IPS-18c (cell line): ENCODE measurements at regions not wholly inside any gene's neighbourhood (a gene's known extent, or its start where the extent isn't known, plus 50 kb on each side); places are given as distances from the start of the nearest gene placed in this dataset.
"Not testable (repeated sequence)": the region's sequence is repeated elsewhere in the genome, so short reads cannot be mapped to it uniquely, and the experiment has no call there.

Source experiments
- H3K4me3 ChIP-seq: 2 replicates; pipeline ENCODE4 v1.7.0; 2013; ENCODE audit warnings: low read depth, mild to moderate bottlenecking, low read length, moderate library complexity; ENCODE audit not compliant: insufficient read depth
- H3K9me3 ChIP-seq: one replicate; pipeline ENCODE4 v1.6.1; 2013; ENCODE audit warnings: mild to moderate bottlenecking, low read length, moderate library complexity; ENCODE audit not compliant: control insufficient read depth, insufficient read depth

DNA sequence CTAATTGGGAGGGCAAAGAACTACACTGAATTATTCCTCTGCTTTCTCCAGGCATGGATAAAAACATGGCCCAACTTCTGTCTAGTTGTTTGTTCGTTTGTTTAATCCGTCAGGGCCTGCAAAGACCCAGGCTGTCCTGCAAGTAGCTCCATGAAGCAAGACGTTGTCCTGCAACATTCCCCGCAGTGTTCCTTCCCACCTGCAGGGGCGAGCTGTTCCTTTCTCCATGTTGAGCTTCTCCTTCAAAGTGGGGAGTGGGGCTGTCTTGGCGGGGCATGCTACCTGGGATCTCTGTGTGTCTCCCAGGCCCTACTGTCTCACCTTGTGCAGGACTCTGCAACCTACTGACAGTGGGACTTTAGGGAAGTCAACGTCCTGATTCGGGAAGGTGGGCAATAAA lies 264.0 kb upstream of the SMIM21 start:
- Histone ChIP-seq H3K4me3 (no peak overlapping the region), H3K9me3 (no peaks in the 10 kb centered on the region)

DNA sequence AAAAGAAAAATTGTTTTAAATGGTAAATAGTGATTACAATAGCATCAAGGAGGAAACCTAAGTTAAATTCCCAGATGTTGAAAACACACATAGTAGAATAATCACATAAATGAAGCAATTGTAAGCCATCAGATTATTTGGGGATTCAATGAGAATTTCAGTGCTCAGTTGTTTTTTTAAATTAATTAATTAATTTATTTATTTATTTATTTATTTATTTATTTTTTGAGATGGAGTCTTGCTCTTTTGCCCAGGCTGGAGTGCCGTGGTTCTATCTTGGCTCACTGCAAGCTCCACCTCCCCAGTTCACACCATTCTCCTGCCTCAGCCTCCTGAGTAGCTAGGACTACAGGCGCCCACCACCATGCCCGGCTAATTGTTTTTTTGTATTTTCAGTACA lies 262.8 kb upstream of the SMIM21 start:
- not testable (repeated sequence) for H3K4me3 ChIP-seq, H3K9me3 ChIP-seq

DNA sequence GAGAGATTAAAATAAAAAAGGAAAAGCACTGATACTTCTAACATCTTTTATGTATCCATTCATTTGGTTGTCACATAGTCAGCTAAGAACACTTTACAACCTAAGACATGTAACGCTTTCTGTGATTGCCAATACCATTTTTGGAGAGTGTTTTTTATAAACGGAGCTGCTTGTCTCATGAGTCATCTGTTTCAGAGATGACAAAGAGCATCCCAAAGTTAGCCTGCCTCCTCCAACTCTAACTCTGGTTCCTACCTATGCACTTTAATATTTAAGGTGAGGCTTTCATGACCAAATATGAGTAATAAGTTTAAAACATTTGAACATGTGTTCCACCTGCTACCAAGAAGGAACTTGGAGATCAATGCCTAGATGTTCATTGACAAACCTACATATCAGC lies 260.1 kb upstream of the SMIM21 start:
- Histone ChIP-seq H3K9me3 (no peaks in the 10 kb centered on the region), H3K4me3 (no peak overlapping the region)

DNA sequence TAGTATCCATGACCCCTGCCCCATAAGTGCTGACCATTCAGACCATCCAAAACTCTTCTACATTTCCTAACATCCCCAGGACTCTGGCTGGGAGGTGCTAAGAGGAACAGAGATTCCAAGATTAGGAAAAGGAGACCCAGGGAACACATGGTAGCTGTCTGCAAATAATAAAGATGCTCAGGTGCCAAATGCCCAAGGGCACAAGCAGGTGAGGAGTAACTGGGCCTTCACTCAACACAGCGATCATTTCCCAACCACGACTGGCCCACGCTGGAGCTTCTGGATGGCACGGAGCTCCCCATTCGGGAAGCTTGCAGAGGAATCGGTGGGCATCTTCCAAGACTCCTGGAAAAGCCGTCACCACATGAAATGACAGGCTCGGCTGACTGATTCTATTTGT lies 255.9 kb upstream of the SMIM21 start:
- Histone ChIP-seq H3K4me3 (no peak overlapping the region), H3K9me3 (no peaks in the 10 kb centered on the region)

DNA sequence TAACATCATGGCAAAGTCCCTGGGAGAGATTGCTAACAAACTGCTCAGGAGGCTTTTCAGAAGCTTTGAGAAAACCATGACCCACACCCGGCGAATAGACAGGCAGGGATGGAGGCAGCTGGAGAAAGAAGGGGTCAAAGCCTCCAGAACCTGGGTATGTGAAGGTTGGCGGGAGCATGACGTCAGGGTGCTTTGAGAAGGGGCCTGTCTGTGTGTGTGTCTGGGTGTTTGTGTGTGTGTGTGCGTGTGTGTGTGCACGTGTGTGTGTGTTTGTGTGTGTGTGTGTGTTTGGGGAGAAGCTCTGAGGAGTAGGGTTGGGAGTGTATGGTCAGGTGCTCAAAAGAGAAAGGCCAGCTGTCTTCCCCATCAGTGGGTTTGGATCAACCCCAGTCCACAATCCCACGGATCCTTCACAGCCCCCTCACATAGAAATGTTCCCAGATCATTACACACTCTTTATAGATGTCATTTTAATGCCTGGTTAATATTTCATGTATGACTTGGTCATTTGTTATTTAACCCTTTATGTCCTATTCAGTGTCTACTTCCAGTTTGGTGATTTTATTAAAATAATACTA lies 254.1 kb upstream of the SMIM21 start:
- Histone ChIP-seq H3K9me3 (no peaks in the 10 kb centered on the region), H3K4me3 (no peak overlapping the region)

DNA sequence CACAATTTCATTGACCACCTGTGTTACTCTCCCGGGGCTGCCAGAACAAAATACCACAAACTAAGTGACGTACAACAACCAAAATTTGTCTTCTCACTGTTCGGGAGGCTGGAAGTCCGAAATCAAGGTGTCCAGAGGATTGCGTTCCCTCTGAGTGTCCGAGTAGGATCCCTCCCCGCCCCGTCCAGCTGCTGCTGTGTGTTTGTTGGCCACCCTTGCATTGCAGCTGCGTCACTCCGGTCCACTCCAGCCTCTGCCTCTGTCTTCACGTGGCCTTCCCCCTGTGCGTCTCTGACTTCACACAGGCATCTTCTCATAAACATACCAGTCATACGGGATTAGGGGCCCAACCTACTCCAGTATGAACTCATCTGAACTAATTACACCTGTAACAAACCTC lies 251.8 kb upstream of the SMIM21 start:
- H3K9me3 ChIP-seq: no peaks in the 10 kb centered on the region
- no peak overlapping the region for H3K4me3 ChIP-seq

DNA sequence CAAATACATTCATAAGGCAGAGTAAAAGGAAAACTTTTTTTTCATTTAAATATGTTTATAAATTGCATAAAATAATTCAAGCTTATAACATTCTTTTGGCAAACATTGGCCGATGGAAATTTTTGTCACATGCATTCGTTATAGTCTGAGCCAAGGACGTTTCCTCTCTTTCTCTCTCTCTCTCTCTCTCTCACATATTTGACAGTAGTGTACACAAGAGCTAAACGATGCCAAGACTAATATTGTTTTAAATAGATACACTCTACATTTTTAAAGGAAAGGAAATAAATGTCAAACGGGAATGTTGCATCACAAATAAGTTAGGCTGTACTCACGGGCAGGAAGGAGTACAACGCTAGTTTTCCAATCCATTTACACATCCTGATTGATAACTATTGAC lies 251.1 kb upstream of the SMIM21 start:
- H3K4me3 ChIP-seq: no peak overlapping the region

DNA sequence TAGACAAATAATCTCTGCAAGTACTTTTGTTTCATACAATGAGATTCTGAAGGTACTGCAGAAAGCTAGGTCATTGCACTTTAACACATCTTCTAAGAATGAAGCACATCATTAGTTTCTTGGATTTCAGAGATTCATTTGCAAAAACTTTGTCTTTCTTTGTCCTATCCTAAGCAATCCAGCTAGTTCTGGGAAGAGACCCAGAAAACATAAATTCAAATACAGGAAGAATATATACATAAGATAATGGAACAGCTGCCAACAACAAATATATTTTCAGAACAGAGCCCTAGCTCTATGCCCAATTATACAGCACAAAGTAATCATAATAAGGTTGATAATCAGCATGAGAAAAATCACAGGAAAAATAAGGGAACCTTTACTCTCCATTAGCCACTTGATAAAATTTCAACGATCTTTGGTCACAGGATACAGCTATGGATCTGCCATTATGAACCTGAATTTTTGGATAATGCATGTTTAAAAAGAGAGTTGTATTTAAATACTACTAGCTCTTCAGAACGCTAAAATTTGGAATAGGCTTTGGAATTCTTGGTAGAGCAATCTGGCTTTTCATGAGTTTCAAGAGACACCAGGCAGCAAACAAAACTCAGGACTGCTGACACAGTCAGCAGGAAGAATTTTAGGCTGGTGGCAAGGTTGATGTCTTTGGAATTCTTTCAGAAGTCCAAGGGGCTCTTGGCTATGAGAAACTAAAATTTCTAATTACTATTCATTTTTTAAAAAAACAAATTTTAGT lies 250.4 kb upstream of the SMIM21 start:
- Histone ChIP-seq H3K4me3 (no peak overlapping the region), H3K9me3 (no peaks in the 10 kb centered on the region)

More for the DNA sequence above, 251.1 kb upstream of the SMIM21 start:
- no peaks in the 10 kb centered on the region for H3K9me3 ChIP-seq

DNA sequence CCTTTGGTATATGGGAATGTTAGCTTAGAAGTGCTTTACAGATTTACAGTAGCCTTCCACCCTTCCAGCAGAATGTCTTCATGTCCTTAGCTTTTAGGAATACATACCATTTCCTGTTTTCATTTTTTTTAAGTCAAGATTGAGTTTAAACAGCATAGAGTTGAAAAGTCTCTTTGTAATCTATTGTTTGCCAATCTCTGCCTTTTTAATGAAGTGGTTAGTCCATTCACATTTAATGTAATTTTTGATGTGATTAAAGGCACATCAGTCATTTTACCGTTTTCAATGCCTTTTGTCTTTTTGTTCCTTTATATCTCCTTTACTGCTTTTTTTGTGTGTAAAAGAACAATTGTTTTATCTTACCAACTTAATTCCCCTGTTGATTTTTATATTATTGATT lies 233.4 kb upstream of the SMIM21 start:
- Histone ChIP-seq H3K9me3 (no peaks in the 10 kb centered on the region), H3K4me3 (no peak overlapping the region)

DNA sequence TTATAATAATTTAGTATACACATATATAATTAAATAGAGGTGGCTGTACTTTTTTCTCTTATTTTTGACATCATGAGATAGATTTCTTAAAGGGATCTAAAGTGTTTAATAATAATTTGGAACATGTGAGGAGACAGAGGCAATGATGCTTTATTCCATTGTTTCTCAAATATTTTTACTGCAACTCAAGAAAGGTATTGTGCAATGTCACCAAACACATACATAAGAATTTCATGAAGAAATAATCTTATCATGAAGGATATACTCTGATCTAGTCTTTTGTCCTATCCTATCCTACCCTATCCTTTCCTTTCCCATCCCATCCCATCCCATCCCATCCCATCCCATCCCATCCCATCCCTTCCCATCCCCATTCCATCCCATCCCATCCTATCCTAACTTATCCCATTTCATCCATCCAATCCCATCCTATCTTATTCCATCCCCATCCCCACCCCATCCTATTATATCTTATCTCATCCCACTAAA lies 232.1 kb upstream of the SMIM21 start:
- no peak overlapping the region for H3K4me3 ChIP-seq
- no peaks in the 10 kb centered on the region for H3K9me3 ChIP-seq

DNA sequence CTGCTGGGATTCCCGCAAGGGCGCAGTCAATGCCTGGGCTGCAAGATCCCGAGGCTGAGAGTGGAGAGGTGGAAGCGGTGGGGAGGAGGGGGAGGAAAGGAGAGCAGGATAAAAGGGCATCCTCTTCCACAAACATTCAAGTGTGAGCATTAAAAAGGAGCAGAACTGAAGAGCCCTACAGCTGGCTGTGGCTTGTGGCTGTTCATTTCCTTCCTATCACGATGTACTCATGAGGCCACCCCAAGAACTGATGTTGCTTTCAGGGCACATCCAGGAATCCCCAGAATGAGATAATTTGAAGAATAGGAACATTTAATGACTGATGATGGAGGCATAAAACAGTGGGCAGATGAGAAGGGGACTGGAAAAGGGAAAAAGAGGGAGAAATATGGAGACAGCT lies 230.8 kb upstream of the SMIM21 start:
- Histone ChIP-seq H3K4me3 (no peak overlapping the region), H3K9me3 (no peaks in the 10 kb centered on the region)

DNA sequence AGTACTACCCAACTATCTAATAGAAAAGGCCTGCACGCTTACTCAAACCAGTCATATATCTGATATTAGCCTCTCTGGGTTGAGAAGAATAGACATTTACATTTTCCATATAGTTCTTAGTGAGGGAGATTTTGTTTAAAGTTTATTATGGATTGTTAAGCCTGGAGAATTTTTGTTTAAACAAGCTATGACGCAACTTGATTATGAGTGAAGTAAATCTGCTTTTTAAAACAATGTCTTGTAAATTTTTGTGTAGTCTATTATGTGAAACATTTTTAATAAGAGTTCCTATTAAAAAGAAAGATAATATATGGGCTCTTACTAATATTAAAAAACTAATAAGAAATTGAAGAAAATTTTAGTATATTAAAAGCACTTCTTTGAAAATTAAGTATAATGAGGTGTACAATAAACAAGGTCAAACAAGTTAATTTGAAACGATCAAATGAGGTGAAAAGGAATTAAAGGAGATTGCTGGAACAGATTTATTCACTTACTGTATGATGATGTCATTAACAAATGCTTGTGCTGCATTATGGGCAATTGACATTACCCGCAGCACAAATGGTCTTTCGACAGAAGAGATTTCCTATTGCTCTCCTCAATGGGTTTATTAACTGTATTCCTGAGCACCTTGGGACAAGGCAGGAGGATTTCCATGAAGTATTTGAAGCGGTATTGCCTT lies 229.2 kb upstream of the SMIM21 start:
- Histone ChIP-seq H3K4me3 (no peak overlapping the region), H3K9me3 (no peaks in the 10 kb centered on the region)

DNA sequence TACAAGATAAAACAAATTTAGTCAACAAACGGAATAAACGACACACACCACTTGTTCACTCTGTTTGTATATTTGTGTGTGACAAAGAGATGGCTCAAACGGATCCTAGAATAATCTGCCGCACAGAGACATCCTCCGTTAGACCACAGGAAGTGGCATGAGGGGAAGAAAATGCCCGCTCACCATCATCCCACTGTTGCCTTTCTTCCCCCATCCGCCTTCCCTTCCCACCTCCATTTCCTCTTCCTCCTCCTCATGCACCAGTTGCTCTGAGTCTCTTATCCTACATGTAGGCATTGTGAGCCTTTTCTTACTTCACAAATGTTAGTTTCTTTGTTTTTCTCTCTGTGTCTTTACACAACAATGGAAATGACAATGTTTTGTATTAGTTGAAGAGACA lies 228.5 kb upstream of the SMIM21 start:
- Histone ChIP-seq H3K4me3 (no peak overlapping the region), H3K9me3 (no peaks in the 10 kb centered on the region)

DNA sequence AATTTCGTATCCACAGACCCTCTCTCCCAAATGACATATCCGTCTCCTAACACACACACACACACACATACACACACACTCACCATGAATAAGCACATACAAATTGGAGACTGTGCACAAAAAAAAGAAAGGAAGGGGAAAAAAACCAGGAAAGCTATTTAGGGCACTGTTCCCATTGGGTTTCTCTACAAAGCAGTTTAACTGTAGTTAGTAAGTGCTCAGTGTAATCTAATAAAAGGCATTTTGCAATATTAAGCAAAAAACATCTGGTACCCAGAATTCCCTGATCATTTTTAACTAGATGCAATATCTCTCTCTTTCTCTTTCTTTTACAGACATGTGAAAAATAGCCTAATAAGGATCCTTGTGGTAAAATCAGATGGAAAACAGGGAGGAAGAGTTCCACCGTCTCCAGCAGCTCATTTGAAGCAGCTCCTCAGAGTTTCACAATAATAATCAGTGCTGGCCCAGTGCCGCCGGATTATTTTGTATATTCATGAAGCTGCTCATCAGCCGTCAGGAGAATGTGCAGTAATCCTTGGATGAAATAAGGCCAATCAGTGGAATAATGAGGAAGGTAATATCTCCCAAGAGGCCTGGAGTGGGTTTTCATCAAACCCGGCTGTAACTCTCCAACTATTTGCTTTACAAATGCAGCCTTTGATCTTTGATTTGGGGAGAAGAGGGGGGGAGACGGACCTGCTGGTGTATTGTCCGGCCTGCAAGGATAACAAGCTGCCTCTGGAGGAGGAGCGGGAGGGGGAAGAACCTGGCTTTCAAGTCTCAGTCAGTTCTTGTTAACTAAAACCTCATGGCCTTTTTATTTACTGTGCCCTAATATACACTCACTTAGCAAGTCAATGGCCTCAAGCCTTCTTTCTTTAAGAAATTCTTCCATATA lies 227.6 kb upstream of the SMIM21 start:
- H3K9me3 ChIP-seq: no peaks in the 10 kb centered on the region
- no peak overlapping the region; the same call in 1 of the 2 replicates for H3K4me3 ChIP-seq

DNA sequence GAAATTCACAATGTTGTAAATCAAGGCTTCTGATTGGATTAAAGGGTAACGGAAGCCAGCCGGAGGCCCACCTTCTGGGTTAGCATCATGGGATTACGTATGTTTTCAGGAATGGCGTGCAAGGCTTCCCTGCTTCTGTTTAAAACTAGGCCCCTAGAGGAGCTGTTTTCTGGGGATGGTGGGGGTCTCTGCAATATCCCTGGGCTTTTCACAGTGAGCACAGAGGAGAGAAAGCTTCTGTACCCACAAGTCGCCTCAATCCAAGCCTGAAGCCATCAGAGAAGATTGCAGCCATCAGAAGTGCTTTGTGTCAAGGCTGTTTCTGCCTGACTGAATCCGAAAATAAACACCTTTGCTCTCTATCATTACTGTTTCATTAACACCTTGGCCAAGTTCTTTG lies 226.9 kb upstream of the SMIM21 start:
- no peak overlapping the region for H3K4me3 ChIP-seq
- no peaks in the 10 kb centered on the region for H3K9me3 ChIP-seq

DNA sequence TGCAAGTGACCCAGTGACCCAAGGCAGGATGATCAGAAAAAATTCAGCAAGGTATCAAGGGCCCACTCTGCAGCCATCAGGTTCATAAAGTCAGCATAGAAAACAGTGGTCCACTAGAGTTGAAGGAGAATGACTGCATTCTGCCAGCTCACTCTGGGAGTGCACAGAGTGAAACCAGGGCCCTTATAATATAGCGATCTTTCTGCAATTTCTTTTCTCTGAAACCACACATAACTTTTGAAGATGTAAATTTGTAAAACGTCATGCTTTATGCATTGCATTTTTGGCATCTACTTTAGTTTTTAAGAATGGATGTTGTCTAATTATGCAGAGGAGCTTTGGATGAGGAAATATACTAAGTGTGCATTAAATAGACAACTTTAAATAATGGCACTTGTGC lies 225.0 kb upstream of the SMIM21 start:
- no peak overlapping the region for H3K4me3 ChIP-seq
- H3K9me3 ChIP-seq: no peaks in the 10 kb centered on the region

DNA sequence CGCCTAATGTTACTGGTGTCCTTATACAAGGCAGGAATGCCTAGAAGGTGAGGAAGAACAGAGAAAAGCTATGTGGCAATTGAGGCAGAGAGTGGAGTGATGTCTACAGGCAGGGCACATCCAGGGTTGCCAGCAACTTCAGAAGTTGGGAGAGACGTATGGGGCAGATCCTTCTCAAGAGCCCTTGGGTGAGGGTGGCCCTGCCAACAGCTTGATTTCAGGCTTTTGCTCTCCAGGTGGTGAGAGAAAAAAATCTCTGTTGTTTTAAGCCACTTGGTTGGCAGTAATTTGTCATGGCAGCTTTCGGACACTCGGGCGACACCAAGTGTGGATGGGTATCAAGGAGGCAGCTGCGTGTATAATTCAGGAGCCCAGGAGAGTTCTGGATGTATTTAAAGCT lies 217.4 kb upstream of the SMIM21 start:
- Histone ChIP-seq H3K4me3 (no peak overlapping the region), H3K9me3 (no peaks in the 10 kb centered on the region)
